ENCODE measurements at regions not wholly inside any gene's neighbourhood (a gene's known extent, or its start where the extent isn't known, plus 50 kb on each side); places are given as distances from the start of the nearest gene placed in this dataset.
"Not testable (repeated sequence)": the region's sequence is repeated elsewhere in the genome, so short reads cannot be mapped to it uniquely, and the experiment has no call there.

- no peak for TF ChIP-seq CTCF (IDR thresholded peaks at IDR 0.05; ENCODE audit: low read depth, low read length, missing control alignments)
- no peak for DNase-seq
- Histone ChIP-seq H3K36me3 (replicated peaks) (no peaks in the 10 kb centered on the region), H3K27me3 (replicated peaks) (no peaks in the 10 kb centered on the region), H3K27ac (no peak overlapping the region), H3K4me3 (ENCODE audit: low read depth, low read length) (no peak overlapping the region)
- in situ Hi-C loops (cut with HindIII; ENCODE audit: low pct_ligation_motif_present, low sequenced_read_pairs): no loop called here
These were observed 1643.9 kb downstream of the CDH8 start for GRCh38 chr16:60392380-60392779.

GRCh38 chr16:60371591-60371990, 1637.5 kb upstream of the GOT2 start:
- Histone ChIP-seq H3K4me3 (ENCODE audit: low read depth, low read length) (no peak overlapping the region), H3K27ac (no peak overlapping the region), H3K27me3 (replicated peaks) (no peaks in the 10 kb centered on the region), H3K36me3 (replicated peaks) (no peaks in the 10 kb centered on the region)
- in situ Hi-C loops (cut with HindIII; ENCODE audit: low pct_ligation_motif_present, low sequenced_read_pairs): no loop called here
- no peak for TF ChIP-seq CTCF (IDR thresholded peaks at IDR 0.05; ENCODE audit: low read depth, low read length, missing control alignments)
- DNase-seq: no peak

GRCh38 chr16:60367739-60368138, 1633.6 kb upstream of the GOT2 start:
- in situ Hi-C loops (cut with HindIII; ENCODE audit: low pct_ligation_motif_present, low sequenced_read_pairs): no loop called here
- Histone ChIP-seq H3K27ac (no peak overlapping the region), H3K36me3 (replicated peaks) (no peaks in the 10 kb centered on the region), H3K27me3 (replicated peaks) (no peaks in the 10 kb centered on the region), H3K4me3 (ENCODE audit: low read depth, low read length) (no peak overlapping the region)
- no peak for TF ChIP-seq CTCF (IDR thresholded peaks at IDR 0.05; ENCODE audit: low read depth, low read length, missing control alignments)
- DNase-seq: no peak

GRCh38 chr16:60363566-60363965, 1629.5 kb upstream of the GOT2 start:
- no peak overlapping the region for H3K27ac ChIP-seq
- no peaks in the 10 kb centered on the region for H3K36me3 ChIP-seq (replicated peaks)
- DNase-seq: no peak
- TF ChIP-seq CTCF (IDR thresholded peaks at IDR 0.05; ENCODE audit: low read depth, low read length, missing control alignments): no peak
- no peaks in the 10 kb centered on the region for H3K27me3 ChIP-seq (replicated peaks)
- in situ Hi-C loops (cut with HindIII; ENCODE audit: low pct_ligation_motif_present, low sequenced_read_pairs): no loop called here
- H3K4me3 ChIP-seq (ENCODE audit: low read depth, low read length): no peak overlapping the region

GRCh38 chr16:60359866-60360265, 1625.8 kb upstream of the GOT2 start:
- DNase-seq; H3K4me3 ChIP-seq (ENCODE audit: low read depth, low read length); in situ Hi-C loops (cut with HindIII; ENCODE audit: low pct_ligation_motif_present, low sequenced_read_pairs); H3K27me3 ChIP-seq (replicated peaks); H3K36me3 ChIP-seq (replicated peaks); H3K27ac ChIP-seq: not testable (repeated sequence)

GRCh38 chr16:60359412-60359811, 1625.3 kb upstream of the GOT2 start:
- H3K36me3 ChIP-seq (replicated peaks); H3K27me3 ChIP-seq (replicated peaks); DNase-seq; H3K27ac ChIP-seq; H3K4me3 ChIP-seq (ENCODE audit: low read depth, low read length); in situ Hi-C loops (cut with HindIII; ENCODE audit: low pct_ligation_motif_present, low sequenced_read_pairs): not testable (repeated sequence)

GRCh38 chr16:60357876-60358522, 1623.9 kb upstream of the GOT2 start:
- DNase-seq; H3K4me3 ChIP-seq (ENCODE audit: low read depth, low read length); H3K36me3 ChIP-seq (replicated peaks); H3K27me3 ChIP-seq (replicated peaks); H3K27ac ChIP-seq; in situ Hi-C loops (cut with HindIII; ENCODE audit: low pct_ligation_motif_present, low sequenced_read_pairs): not testable (repeated sequence)
